ENCODE measurements at regions not wholly inside any gene's neighbourhood (a gene's known extent, or its start where the extent isn't known, plus 50 kb on each side); places are given as distances from the start of the nearest gene placed in this dataset.

DNA sequence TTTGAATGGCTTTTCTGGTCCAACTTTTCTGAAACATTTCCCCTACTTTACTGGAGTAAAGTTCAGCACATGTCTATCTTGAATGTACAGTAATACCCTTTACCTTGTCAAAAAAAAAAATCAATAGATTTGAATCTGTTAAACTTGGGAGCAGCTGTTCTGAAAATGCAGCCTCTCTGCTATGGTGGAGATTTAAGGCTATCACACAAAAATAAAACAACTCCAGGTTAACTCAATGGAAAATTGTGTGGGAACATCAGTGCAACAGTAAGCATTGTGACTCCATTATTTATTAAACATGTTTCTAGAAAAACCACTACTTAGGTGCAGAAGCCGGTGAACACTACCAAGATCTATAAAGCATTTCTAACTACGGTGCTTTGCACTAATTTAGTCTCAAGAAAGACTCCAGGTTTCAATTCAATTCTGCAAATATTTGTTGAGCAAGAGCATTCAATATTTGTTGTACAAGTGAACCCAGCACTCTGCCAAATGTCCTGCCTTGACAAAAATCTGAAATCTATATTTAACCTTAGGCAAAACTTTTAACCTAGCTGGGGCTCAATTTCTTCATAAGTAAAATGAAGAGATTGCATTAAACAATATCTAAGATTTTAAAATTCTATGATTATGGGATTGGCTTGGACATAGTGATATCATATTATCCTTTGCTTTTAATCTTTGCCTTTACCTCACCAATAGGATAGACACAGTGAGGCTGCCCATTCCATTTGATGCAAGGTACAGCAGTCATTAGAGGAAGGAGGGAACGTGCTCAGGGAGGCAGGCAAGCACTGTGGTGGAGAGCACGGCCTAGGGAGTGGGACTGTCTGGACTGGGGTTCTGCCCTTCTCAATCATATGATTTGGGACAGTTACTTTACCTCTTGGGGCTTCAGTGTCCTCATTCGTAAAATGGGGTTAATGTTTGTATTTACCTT, 155.2 kb downstream of the KITLG start:
- no peaks in the 10 kb centered on the region for H3K36me3 ChIP-seq
- H3K4me1 ChIP-seq: peaks cover 0 to 12% (median 3%) of the 10 kb centered on the region in 4 donors
- H3K27ac ChIP-seq: no peak overlapping the region
- no peak overlapping the region for H3K4me3 ChIP-seq
- H3K27me3 ChIP-seq: no peaks in the 10 kb centered on the region
- WGBS, 5 donors: 32 to 62% (median 46%) methylated on average over 5 of the region's 5 CpGs
- intact Hi-C loops (cut with DNase I; ENCODE audit: low total_unique reads): no loop called here
- TF ChIP-seq POLR2AphosphoS5 (IDR thresholded peaks at IDR 0.05) (no peak), POLR2A (IDR thresholded peaks at IDR 0.05) (no peak), EP300 (IDR thresholded peaks at IDR 0.05) (no peak)
- TF ChIP-seq, protein P1, sequence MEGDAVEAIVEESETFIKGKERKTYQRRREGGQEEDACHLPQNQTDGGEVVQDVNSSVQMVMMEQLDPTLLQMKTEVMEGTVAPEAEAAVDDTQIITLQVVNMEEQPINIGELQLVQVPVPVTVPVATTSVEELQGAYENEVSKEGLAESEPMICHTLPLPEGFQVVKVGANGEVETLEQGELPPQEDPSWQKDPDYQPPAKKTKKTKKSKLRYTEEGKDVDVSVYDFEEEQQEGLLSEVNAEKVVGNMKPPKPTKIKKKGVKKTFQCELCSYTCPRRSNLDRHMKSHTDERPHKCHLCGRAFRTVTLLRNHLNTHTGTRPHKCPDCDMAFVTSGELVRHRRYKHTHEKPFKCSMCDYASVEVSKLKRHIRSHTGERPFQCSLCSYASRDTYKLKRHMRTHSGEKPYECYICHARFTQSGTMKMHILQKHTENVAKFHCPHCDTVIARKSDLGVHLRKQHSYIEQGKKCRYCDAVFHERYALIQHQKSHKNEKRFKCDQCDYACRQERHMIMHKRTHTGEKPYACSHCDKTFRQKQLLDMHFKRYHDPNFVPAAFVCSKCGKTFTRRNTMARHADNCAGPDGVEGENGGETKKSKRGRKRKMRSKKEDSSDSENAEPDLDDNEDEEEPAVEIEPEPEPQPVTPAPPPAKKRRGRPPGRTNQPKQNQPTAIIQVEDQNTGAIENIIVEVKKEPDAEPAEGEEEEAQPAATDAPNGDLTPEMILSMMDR (IDR thresholded peaks at IDR 0.05): no peak
- DNase-seq: no peak
- peaks cover 0 to 4% (median 0%) of the 10 kb centered on the region in 4 donors for H3K9me3 ChIP-seq

DNA sequence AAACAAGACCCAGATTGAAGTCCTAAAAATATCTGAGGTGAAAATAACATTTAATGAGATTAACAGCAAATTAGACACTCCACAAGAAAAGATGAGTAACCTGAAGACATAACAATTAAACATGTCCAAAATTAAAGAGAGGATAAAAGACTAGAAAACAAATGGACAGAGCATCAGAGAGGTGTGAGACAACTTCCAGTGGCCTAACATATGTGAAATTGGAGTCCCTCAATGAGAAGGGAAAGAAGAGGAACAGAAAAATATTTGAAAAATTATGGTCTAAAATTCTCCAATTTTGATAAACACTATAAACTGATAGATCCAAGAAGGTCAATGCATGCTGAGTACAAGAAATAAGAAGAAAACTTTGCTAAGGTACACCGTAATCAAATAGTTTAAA, 151.9 kb downstream of the KITLG start:
- Histone ChIP-seq H3K27me3 (no peaks in the 10 kb centered on the region), H3K4me1 (peaks cover 0 to 32% (median 17%) of the 10 kb centered on the region in 4 donors), H3K27ac (no peak overlapping the region), H3K36me3 (no peaks in the 10 kb centered on the region), H3K4me3 (no peak overlapping the region), H3K9me3 (peaks cover 0 to 4% (median 0%) of the 10 kb centered on the region in 4 donors)
- 93 to 100% (median 98%) methylated on average over 1 of the region's 1 CpG for WGBS, 5 donors
- intact Hi-C loops (cut with DNase I; ENCODE audit: low total_unique reads): no loop called here
- DNase-seq: no peak
- TF ChIP-seq EP300 (IDR thresholded peaks at IDR 0.05): no peak

GRCh38 chr12:88431246-88431645, 149.0 kb downstream of the KITLG start:
- peak in 1 of 2 donors; percentile 35 for DNase-seq
- Histone ChIP-seq H3K4me3 (no peak overlapping the region), H3K9me3 (peaks cover 0 to 4% (median 0%) of the 10 kb centered on the region in 4 donors), H3K27ac (no peak overlapping the region), H3K36me3 (no peaks in the 10 kb centered on the region), H3K27me3 (no peaks in the 10 kb centered on the region), H3K4me1 (peaks cover 0 to 48% (median 22%) of the 10 kb centered on the region in 4 donors)
- 81 to 87% (median 84%) methylated on average over 4 of the region's 4 CpGs for whole genome bisulfite sequencing, 5 donors
- TF ChIP-seq POLR2AphosphoS5 (IDR thresholded peaks at IDR 0.05): no peak
- TF ChIP-seq EP300 (IDR thresholded peaks at IDR 0.05): no peak
- TF ChIP-seq, protein P1 (IDR thresholded peaks at IDR 0.05): no peak
- TF ChIP-seq POLR2A (IDR thresholded peaks at IDR 0.05): no peak
- intact Hi-C loops (cut with DNase I; ENCODE audit: low total_unique reads): no loop called here

DNA sequence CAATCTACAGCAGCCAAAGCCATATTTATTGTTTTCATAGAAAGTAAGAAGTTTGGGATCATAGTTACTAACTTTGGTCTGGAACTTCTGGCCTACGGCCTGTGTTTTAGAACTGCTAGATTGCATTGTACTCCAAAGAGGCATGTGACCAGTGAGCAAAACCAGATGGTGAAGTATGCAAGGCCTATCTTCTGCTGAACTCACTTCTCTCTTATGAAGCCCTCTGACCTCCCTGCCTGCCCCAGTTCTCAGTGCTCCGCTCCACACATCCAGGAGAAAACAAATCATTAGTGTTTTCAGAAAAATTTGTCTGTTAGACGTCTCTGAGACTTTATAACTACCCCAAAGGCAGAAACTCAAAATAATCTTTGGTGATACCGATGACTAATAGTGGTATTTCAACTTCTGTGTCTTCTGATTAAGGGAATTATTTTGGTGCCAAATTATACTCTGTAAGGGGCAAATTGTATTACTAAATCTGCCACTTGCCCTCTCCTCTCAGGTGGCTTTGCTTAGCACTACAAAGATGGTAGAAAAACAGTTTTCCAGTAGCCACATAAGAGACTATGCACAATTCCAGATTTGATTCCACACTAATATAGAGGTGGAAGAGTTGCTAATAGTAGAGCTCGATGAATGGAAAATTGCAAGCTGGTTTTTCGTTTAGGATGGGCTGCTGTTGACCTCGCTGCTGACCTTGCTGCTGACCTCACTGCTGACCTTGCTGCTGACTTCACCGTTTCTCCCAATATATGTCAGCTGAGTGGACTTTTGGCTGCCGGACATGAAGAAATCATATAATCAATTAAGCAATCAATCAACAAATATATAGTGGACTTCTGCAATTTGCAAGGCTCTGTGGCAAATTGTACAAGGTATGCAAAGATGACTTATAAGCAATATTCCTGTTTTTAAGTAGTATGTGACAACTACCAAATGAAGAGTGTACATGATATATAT, 147.5 kb downstream of the KITLG start:
- DNase-seq: no peak
- peaks cover 0 to 49% (median 22%) of the 10 kb centered on the region in 4 donors for H3K4me1 ChIP-seq
- no peak overlapping the region for H3K27ac ChIP-seq
- WGBS, 5 donors: 69 to 82% (median 79%) methylated on average over 9 of the region's 9 CpGs
- no peak overlapping the region for H3K4me3 ChIP-seq
- intact Hi-C loops (cut with DNase I; ENCODE audit: low total_unique reads): no loop called here
- H3K27me3 ChIP-seq: no peaks in the 10 kb centered on the region
- TF ChIP-seq POLR2A (IDR thresholded peaks at IDR 0.05) (no peak), POLR2AphosphoS5 (IDR thresholded peaks at IDR 0.05) (peak in 1 of 3 donors; percentile 8)
- H3K36me3 ChIP-seq: no peaks in the 10 kb centered on the region
- H3K9me3 ChIP-seq: peaks cover 0 to 4% (median 0%) of the 10 kb centered on the region in 4 donors

All from stomach (tissue), 8 donors.